ENCODE measurements at regions not wholly inside any gene's neighbourhood (a gene's known extent, or its start where the extent isn't known, plus 50 kb on each side); places are given as distances from the start of the nearest gene placed in this dataset.

DNA sequence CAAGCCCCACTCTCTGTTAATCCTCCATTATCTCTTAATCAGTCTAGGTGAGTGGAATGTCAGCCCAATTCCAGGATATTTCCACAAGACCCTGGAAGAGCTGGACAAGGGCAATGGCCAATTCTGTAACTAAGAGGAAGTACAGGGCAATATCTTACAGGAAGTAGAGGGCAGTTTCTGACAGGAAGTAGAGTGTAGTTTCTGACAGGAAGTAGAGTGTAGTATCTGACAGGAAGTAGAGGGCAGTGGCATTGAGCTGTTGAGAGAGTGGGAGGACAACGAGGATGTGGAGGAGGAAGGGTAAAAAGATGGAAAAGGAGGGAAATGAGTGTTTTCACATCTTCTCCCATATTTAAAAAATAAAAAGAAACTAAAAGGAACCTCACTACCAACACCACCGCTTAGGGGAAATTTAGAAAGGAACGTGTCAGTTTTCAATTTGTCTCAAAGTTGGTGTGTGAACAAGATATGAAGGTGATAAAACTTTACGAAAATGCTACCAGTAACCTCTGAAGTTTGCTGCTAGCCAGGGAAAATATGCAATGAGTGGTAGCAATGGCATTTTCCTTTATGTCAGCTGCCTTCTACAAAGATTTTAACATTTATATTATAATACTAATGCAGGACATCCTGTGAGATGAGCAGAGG lies 430.9 kb upstream of the HNRNPA3 start:
- H3K4me3 ChIP-seq (ENCODE audit: control insufficient read depth in 1 of 7, extremely low read depth in 1 of 7, insufficient read depth in 4 of 7, low read depth in 2 of 7, low read length in 6 of 7): no peak overlapping the region
- H3K4me1 ChIP-seq (ENCODE audit: control extremely low read depth in 1 of 4, control insufficient read depth in 4 of 4, insufficient read depth in 4 of 4, low read length in 3 of 4): no peaks in the 10 kb centered on the region
- POLR2A ChIA-PET: no interaction called here
- WGBS (ENCODE audit: insufficient coverage): 71% methylated on average over 2 of the region's 4 CpGs
- H3K36me3 ChIP-seq (ENCODE audit: control insufficient read depth in 4 of 4, insufficient read depth in 4 of 4, low read length in 3 of 4): no peaks in the 10 kb centered on the region
- H3K27ac ChIP-seq (ENCODE audit: insufficient read depth in 1 of 2, low read depth in 1 of 2, low read length in 2 of 2, poor library complexity in 1 of 2, severe bottlenecking in 2 of 2): no peak overlapping the region
- H3K27me3 ChIP-seq (replicated peaks in 2 of 5; ENCODE audit: control insufficient read depth in 4 of 5, insufficient read depth in 5 of 5, low read length in 4 of 5): no peaks in the 10 kb centered on the region
- CTCF ChIA-PET: no interaction called here
- peak in 1 of 3 donors; percentile 3 for DNase-seq
- peaks cover 0 to 9% (median 0%) of the 10 kb centered on the region in 5 experiments for H3K9me3 ChIP-seq (ENCODE audit: control extremely low read depth in 1 of 5, control insufficient read depth in 4 of 5, insufficient read depth in 2 of 5, low read depth in 1 of 5, low read length in 4 of 5)

DNA sequence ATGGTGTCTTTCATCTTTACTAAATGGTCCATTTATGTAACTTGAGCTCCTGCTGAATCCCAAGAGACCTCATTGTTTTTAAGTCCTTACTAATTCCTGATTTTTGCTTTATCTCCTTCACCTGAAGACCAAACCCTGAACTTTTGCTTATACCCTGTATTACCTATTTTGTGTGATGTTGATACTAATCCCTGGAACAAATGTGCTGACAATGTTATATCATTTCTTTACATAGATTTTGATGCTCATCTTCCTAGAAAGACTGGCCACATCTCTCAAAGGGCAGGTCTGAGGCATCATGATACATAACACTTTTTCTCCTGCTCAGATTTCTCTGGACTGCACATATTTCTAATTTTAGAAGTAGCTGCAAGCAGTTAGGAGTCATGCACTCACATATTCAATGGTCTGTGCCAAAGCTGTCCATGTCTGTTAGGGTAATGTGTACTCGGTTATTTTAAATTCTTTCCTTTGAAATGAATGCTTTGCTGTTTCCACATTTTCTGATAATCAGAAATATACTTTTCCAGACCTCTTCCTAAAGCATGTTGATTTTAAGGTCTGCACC lies 427.9 kb upstream of the HNRNPA3 start:
- no peaks in the 10 kb centered on the region for H3K27me3 ChIP-seq (replicated peaks in 2 of 5; ENCODE audit: control insufficient read depth in 4 of 5, insufficient read depth in 5 of 5, low read length in 4 of 5)
- ChIA-PET POLR2A (no interaction called here), CTCF (no interaction called here)
- WGBS (ENCODE audit: insufficient coverage): 100% methylated on average over 1 of the region's 1 CpG
- no peak overlapping the region for H3K27ac ChIP-seq (ENCODE audit: insufficient read depth in 1 of 2, low read depth in 1 of 2, low read length in 2 of 2, poor library complexity in 1 of 2, severe bottlenecking in 2 of 2)
- H3K4me1 ChIP-seq (ENCODE audit: control extremely low read depth in 1 of 4, control insufficient read depth in 4 of 4, insufficient read depth in 4 of 4, low read length in 3 of 4): no peaks in the 10 kb centered on the region
- peaks cover 0 to 9% (median 0%) of the 10 kb centered on the region in 5 experiments for H3K9me3 ChIP-seq (ENCODE audit: control extremely low read depth in 1 of 5, control insufficient read depth in 4 of 5, insufficient read depth in 2 of 5, low read depth in 1 of 5, low read length in 4 of 5)
- no peak for DNase-seq
- no peak overlapping the region for H3K4me3 ChIP-seq (ENCODE audit: control insufficient read depth in 1 of 7, extremely low read depth in 1 of 7, insufficient read depth in 4 of 7, low read depth in 2 of 7, low read length in 6 of 7)
- no peaks in the 10 kb centered on the region for H3K36me3 ChIP-seq (ENCODE audit: control insufficient read depth in 4 of 4, insufficient read depth in 4 of 4, low read length in 3 of 4)

DNA sequence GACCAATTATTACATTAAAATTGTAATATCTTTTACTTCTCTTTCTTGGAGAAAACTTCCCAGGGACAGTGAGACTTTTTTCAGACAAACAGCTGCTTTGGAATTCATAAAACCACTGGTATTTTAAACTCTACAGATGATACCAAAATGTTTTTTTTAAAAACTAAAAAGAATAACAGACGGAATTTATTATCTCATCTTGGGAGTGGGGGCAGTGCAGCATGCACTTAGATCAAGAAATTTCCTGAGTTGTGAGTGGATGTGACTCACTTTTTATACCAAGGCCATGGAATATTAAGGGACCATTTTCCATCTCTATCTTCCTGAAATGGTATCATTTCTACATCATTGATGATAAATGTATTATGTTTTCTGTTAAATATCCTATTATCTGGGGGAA lies 422.8 kb upstream of the HNRNPA3 start:
- POLR2A ChIA-PET: no interaction called here
- Histone ChIP-seq H3K9me3 (ENCODE audit: control extremely low read depth in 1 of 5, control insufficient read depth in 4 of 5, insufficient read depth in 2 of 5, low read depth in 1 of 5, low read length in 4 of 5) (no peaks in the 10 kb centered on the region), H3K4me3 (ENCODE audit: control insufficient read depth in 1 of 7, extremely low read depth in 1 of 7, insufficient read depth in 4 of 7, low read depth in 2 of 7, low read length in 6 of 7) (no peak overlapping the region), H3K36me3 (ENCODE audit: control insufficient read depth in 4 of 4, insufficient read depth in 4 of 4, low read length in 3 of 4) (no peaks in the 10 kb centered on the region), H3K27me3 (replicated peaks in 2 of 5; ENCODE audit: control insufficient read depth in 4 of 5, insufficient read depth in 5 of 5, low read length in 4 of 5) (peaks cover 0 to 4% (median 0%) of the 10 kb centered on the region in 5 experiments), H3K27ac (ENCODE audit: insufficient read depth in 1 of 2, low read depth in 1 of 2, low read length in 2 of 2, poor library complexity in 1 of 2, severe bottlenecking in 2 of 2) (no peak overlapping the region), H3K4me1 (ENCODE audit: control extremely low read depth in 1 of 4, control insufficient read depth in 4 of 4, insufficient read depth in 4 of 4, low read length in 3 of 4) (no peaks in the 10 kb centered on the region)
- no CpG with 5 or more reads among the region's 1 CpG for WGBS (ENCODE audit: insufficient coverage)
- DNase-seq: no peak
- CTCF ChIA-PET: interaction anchor here (1.2 kb wide), 1 partner anchor 24 kb away, joined by 5 read pairs; no protein-coding TSS in a partner anchor

DNA sequence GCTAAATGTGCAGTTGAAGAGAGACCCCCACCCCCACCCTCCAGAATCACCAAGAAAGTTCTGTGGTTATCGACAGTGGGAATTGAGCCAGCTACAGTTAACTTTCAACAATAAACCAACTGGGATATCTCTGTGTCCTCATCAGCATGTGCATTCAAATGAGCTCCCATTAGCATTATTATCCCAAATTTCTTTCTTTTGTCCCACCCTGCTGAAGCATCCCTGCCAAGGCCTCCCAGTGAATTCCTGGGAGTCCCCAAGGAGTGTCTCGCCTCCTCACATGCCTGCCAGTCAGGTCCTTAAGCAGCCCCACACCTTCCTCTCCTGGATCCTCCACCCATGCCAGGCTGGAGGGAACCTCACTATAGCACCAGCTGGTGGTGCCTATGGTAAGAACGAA lies 422.1 kb upstream of the HNRNPA3 start:
- Histone ChIP-seq H3K4me3 (ENCODE audit: control insufficient read depth in 1 of 7, extremely low read depth in 1 of 7, insufficient read depth in 4 of 7, low read depth in 2 of 7, low read length in 6 of 7) (no peak overlapping the region), H3K36me3 (ENCODE audit: control insufficient read depth in 4 of 4, insufficient read depth in 4 of 4, low read length in 3 of 4) (no peaks in the 10 kb centered on the region), H3K4me1 (ENCODE audit: control extremely low read depth in 1 of 4, control insufficient read depth in 4 of 4, insufficient read depth in 4 of 4, low read length in 3 of 4) (no peaks in the 10 kb centered on the region), H3K27ac (ENCODE audit: insufficient read depth in 1 of 2, low read depth in 1 of 2, low read length in 2 of 2, poor library complexity in 1 of 2, severe bottlenecking in 2 of 2) (no peak overlapping the region), H3K9me3 (ENCODE audit: control extremely low read depth in 1 of 5, control insufficient read depth in 4 of 5, insufficient read depth in 2 of 5, low read depth in 1 of 5, low read length in 4 of 5) (no peaks in the 10 kb centered on the region), H3K27me3 (replicated peaks in 2 of 5; ENCODE audit: control insufficient read depth in 4 of 5, insufficient read depth in 5 of 5, low read length in 4 of 5) (peaks cover 0 to 4% (median 0%) of the 10 kb centered on the region in 5 experiments)
- 92% methylated on average over 3 of the region's 3 CpGs for WGBS (ENCODE audit: insufficient coverage)
- POLR2A ChIA-PET: no interaction called here
- DNase-seq: no peak
- CTCF ChIA-PET: no interaction called here

DNA sequence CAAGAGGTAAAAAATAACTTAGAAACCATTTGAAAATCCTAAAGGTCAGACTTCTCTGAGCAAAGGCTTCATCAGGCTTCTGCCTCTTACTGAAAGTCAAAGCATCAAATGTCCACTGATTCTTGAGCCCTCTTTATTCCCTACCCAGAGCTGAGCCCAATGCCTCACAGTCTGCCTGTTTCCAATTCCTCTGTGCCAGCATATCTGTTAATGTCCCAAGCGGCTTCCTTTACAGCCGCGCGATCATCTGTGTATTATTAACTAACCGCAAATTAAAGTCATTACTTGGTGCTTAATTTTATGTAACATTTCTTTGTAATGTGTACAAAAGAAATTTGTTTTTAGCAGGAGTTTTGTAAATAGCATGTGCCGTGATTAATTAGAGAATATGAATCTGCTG lies 418.8 kb upstream of the HNRNPA3 start:
- H3K36me3 ChIP-seq (ENCODE audit: control insufficient read depth in 4 of 4, insufficient read depth in 4 of 4, low read length in 3 of 4): no peaks in the 10 kb centered on the region
- H3K4me1 ChIP-seq (ENCODE audit: control extremely low read depth in 1 of 4, control insufficient read depth in 4 of 4, insufficient read depth in 4 of 4, low read length in 3 of 4): no peaks in the 10 kb centered on the region
- H3K27ac ChIP-seq (ENCODE audit: insufficient read depth in 1 of 2, low read depth in 1 of 2, low read length in 2 of 2, poor library complexity in 1 of 2, severe bottlenecking in 2 of 2): no peak overlapping the region
- WGBS (ENCODE audit: insufficient coverage): no CpG with 5 or more reads among the region's 6 CpGs
- CTCF ChIA-PET: no interaction called here
- no peak overlapping the region for H3K4me3 ChIP-seq (ENCODE audit: control insufficient read depth in 1 of 7, extremely low read depth in 1 of 7, insufficient read depth in 4 of 7, low read depth in 2 of 7, low read length in 6 of 7)
- H3K27me3 ChIP-seq (replicated peaks in 2 of 5; ENCODE audit: control insufficient read depth in 4 of 5, insufficient read depth in 5 of 5, low read length in 4 of 5): peaks cover 0 to 4% (median 0%) of the 10 kb centered on the region in 5 experiments
- POLR2A ChIA-PET: interaction anchor here (0.6 kb wide), 1 partner anchor 16 kb away, joined by 3 read pairs; no protein-coding TSS in a partner anchor
- DNase-seq: no peak
- no peaks in the 10 kb centered on the region for H3K9me3 ChIP-seq (ENCODE audit: control extremely low read depth in 1 of 5, control insufficient read depth in 4 of 5, insufficient read depth in 2 of 5, low read depth in 1 of 5, low read length in 4 of 5)

DNA sequence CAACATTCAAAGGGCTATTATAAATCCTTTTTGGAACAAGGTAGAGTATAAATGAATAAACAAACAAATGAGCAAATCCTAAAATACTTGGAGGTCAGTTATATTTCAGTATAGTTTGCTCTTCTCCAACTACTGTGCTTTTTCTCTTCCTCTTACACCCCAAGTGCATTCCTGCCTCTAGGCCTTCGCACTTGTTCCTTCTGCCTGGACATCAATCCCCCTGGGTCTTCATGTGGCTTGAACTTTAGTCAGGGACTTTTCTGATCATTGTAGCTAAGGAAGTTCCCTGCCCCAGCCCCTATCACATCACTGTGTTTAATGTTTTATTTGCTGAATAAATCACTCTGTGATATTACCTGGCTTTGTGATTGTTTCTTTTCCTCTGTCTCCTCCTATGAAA lies 418.2 kb upstream of the HNRNPA3 start:
- WGBS (ENCODE audit: insufficient coverage): no CpG with 5 or more reads among the region's 1 CpG
- POLR2A ChIA-PET: interaction anchor here (0.6 kb wide), 1 partner anchor 16 kb away, joined by 3 read pairs; no protein-coding TSS in a partner anchor
- DNase-seq: no peak
- no peaks in the 10 kb centered on the region for H3K9me3 ChIP-seq (ENCODE audit: control extremely low read depth in 1 of 5, control insufficient read depth in 4 of 5, insufficient read depth in 2 of 5, low read depth in 1 of 5, low read length in 4 of 5)
- H3K36me3 ChIP-seq (ENCODE audit: control insufficient read depth in 4 of 4, insufficient read depth in 4 of 4, low read length in 3 of 4): no peaks in the 10 kb centered on the region
- H3K27ac ChIP-seq (ENCODE audit: insufficient read depth in 1 of 2, low read depth in 1 of 2, low read length in 2 of 2, poor library complexity in 1 of 2, severe bottlenecking in 2 of 2): no peak overlapping the region
- H3K4me1 ChIP-seq (ENCODE audit: control extremely low read depth in 1 of 4, control insufficient read depth in 4 of 4, insufficient read depth in 4 of 4, low read length in 3 of 4): no peaks in the 10 kb centered on the region
- CTCF ChIA-PET: no interaction called here
- peaks cover 0 to 4% (median 0%) of the 10 kb centered on the region in 5 experiments for H3K27me3 ChIP-seq (replicated peaks in 2 of 5; ENCODE audit: control insufficient read depth in 4 of 5, insufficient read depth in 5 of 5, low read length in 4 of 5)
- no peak overlapping the region for H3K4me3 ChIP-seq (ENCODE audit: control insufficient read depth in 1 of 7, extremely low read depth in 1 of 7, insufficient read depth in 4 of 7, low read depth in 2 of 7, low read length in 6 of 7)

DNA sequence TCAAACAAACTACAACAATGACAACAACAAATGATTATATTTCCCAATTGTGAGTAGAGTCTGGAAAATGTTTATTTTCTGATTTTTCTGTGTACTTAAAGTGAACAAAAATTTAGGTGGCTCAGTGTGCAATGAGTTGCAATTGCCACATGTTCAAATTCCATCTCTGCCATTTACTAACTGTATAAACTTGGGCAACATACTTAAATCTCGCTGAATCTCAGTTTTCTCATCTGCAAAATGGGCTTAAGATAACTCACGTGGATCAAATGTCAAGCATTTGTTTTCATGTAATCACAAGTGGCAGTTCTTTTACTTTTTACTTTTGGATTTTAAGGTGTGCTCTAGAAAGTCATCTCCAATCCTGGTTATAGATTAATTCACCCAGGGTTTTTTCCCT lies 416.8 kb upstream of the HNRNPA3 start:
- 100% methylated on average over 1 of the region's 2 CpGs for WGBS (ENCODE audit: insufficient coverage)
- H3K9me3 ChIP-seq (ENCODE audit: control extremely low read depth in 1 of 5, control insufficient read depth in 4 of 5, insufficient read depth in 2 of 5, low read depth in 1 of 5, low read length in 4 of 5): no peaks in the 10 kb centered on the region
- CTCF ChIA-PET: no interaction called here
- H3K27me3 ChIP-seq (replicated peaks in 2 of 5; ENCODE audit: control insufficient read depth in 4 of 5, insufficient read depth in 5 of 5, low read length in 4 of 5): peaks cover 0 to 4% (median 0%) of the 10 kb centered on the region in 5 experiments
- no peaks in the 10 kb centered on the region for H3K36me3 ChIP-seq (ENCODE audit: control insufficient read depth in 4 of 4, insufficient read depth in 4 of 4, low read length in 3 of 4)
- H3K4me3 ChIP-seq (ENCODE audit: control insufficient read depth in 1 of 7, extremely low read depth in 1 of 7, insufficient read depth in 4 of 7, low read depth in 2 of 7, low read length in 6 of 7): no peak overlapping the region
- no peak for DNase-seq
- H3K4me1 ChIP-seq (ENCODE audit: control extremely low read depth in 1 of 4, control insufficient read depth in 4 of 4, insufficient read depth in 4 of 4, low read length in 3 of 4): no peaks in the 10 kb centered on the region
- H3K27ac ChIP-seq (ENCODE audit: insufficient read depth in 1 of 2, low read depth in 1 of 2, low read length in 2 of 2, poor library complexity in 1 of 2, severe bottlenecking in 2 of 2): no peak overlapping the region
- POLR2A ChIA-PET: no interaction called here
